ENCODE measurements at regions not wholly inside any gene's neighbourhood (a gene's known extent, or its start where the extent isn't known, plus 50 kb on each side); places are given as distances from the start of the nearest gene placed in this dataset.
"Not testable (repeated sequence)": the region's sequence is repeated elsewhere in the genome, so short reads cannot be mapped to it uniquely, and the experiment has no call there.

GRCh38 chr7:51591223-51591622, 274.6 kb upstream of the COBL start:
- no peak for DNase-seq (ENCODE audit: low read depth in 1 of 2, low spot score in 1 of 2)

GRCh38 chr7:51590746-51591145, 274.1 kb upstream of the COBL start:
- no peak for DNase-seq (ENCODE audit: low read depth in 1 of 2, low spot score in 1 of 2)

- no peak for DNase-seq (ENCODE audit: low read depth in 1 of 2, low spot score in 1 of 2)
These were observed 272.5 kb upstream of the COBL start for GRCh38 chr7:51589111-51589510.

GRCh38 chr7:51587604-51588003, 271.0 kb upstream of the COBL start:
- no peak for DNase-seq (ENCODE audit: low read depth in 1 of 2, low spot score in 1 of 2)

- no peak for DNase-seq (ENCODE audit: low read depth in 1 of 2, low spot score in 1 of 2)
These were observed 260.8 kb upstream of the COBL start for GRCh38 chr7:51577390-51577789.

GRCh38 chr7:51569581-51569980, 253.0 kb upstream of the COBL start:
- no peak for DNase-seq (ENCODE audit: low read depth in 1 of 2, low spot score in 1 of 2)

GRCh38 chr7:51569176-51569575, 252.6 kb upstream of the COBL start:
- no peak for DNase-seq (ENCODE audit: low read depth in 1 of 2, low spot score in 1 of 2)

- no peak for DNase-seq (ENCODE audit: low read depth in 1 of 2, low spot score in 1 of 2)
These were observed 234.5 kb upstream of the COBL start for GRCh38 chr7:51551070-51551469.

GRCh38 chr7:51545131-51545530, 228.5 kb upstream of the COBL start:
- no peak for DNase-seq (ENCODE audit: low read depth in 1 of 2, low spot score in 1 of 2)

- no peak for DNase-seq (ENCODE audit: low read depth in 1 of 2, low spot score in 1 of 2)
These were observed 227.4 kb upstream of the COBL start for GRCh38 chr7:51543801-51544553.

GRCh38 chr7:51540906-51541305, 224.3 kb upstream of the COBL start:
- not testable (repeated sequence) for DNase-seq (ENCODE audit: low read depth in 1 of 2, low spot score in 1 of 2)

- DNase-seq (ENCODE audit: low read depth in 1 of 2, low spot score in 1 of 2), result no peak
These were observed 223.2 kb upstream of the COBL start for GRCh38 chr7:51539840-51540239.

GRCh38 chr7:51528172-51528571, 211.6 kb upstream of the COBL start:
- DNase-seq (ENCODE audit: low read depth in 1 of 2, low spot score in 1 of 2), result no peak

- DNase-seq (ENCODE audit: low read depth in 1 of 2, low spot score in 1 of 2), result no peak
These were observed 205.2 kb upstream of the COBL start for GRCh38 chr7:51521694-51522312.

GRCh38 chr7:51521054-51521453, 204.4 kb upstream of the COBL start:
- no peak for DNase-seq (ENCODE audit: low read depth in 1 of 2, low spot score in 1 of 2)

GRCh38 chr7:51518646-51519045, 202.0 kb upstream of the COBL start:
- DNase-seq (ENCODE audit: low read depth in 1 of 2, low spot score in 1 of 2), result no peak

- DNase-seq (ENCODE audit: low read depth in 1 of 2, low spot score in 1 of 2), result no peak
These were observed 200.6 kb upstream of the COBL start for GRCh38 chr7:51517187-51517586.

GRCh38 chr7:51501620-51502019, 185.0 kb upstream of the COBL start:
- no peak for DNase-seq (ENCODE audit: low read depth in 1 of 2, low spot score in 1 of 2)

- no peak for DNase-seq (ENCODE audit: low read depth in 1 of 2, low spot score in 1 of 2)
These were observed 166.4 kb upstream of the COBL start for GRCh38 chr7:51482976-51483375.

- DNase-seq (ENCODE audit: low read depth in 1 of 2, low spot score in 1 of 2), result no peak
These were observed 164.8 kb upstream of the COBL start for GRCh38 chr7:51481421-51481820.

- DNase-seq (ENCODE audit: low read depth in 1 of 2, low spot score in 1 of 2), result no peak
These were observed 161.2 kb upstream of the COBL start for GRCh38 chr7:51477819-51478218.

GRCh38 chr7:51477323-51477722, 160.7 kb upstream of the COBL start:
- no peak for DNase-seq (ENCODE audit: low read depth in 1 of 2, low spot score in 1 of 2)

GRCh38 chr7:51476026-51476425, 159.4 kb upstream of the COBL start:
- no peak for DNase-seq (ENCODE audit: low read depth in 1 of 2, low spot score in 1 of 2)
